ENCODE measurements at regions not wholly inside any gene's neighbourhood (a gene's known extent, or its start where the extent isn't known, plus 50 kb on each side); places are given as distances from the start of the nearest gene placed in this dataset.

DNA sequence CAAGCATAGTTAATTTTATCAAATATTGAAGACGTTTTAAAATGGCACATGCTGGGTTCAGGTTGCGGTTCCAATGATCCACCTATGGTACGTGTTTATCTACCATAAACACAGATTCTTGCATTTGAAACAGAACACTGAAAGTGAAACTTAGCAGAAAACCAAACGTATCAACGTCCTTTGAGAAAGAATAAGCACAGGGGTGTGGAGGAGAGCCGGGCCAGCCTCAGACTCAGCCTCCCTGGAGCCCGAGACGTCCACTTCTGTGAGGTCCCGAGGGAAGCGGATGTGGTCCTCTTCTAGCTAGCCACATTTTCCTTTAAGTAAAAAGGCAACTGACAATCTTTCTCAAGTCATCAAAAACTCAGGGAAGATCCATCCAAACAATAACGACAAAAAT is 195.9 kb downstream of the RTP5 start:
- no peak for TF ChIP-seq EZH2 (IDR thresholded peaks at IDR 0.05; ENCODE audit: borderline replicate concordance)
- no peak for TF ChIP-seq CTCF (IDR thresholded peaks at IDR 0.05; ENCODE audit: poor library complexity)
